IMR-90 (cell line): ENCODE measurements at regions not wholly inside any gene's neighbourhood (a gene's known extent, or its start where the extent isn't known, plus 50 kb on each side); places are given as distances from the start of the nearest gene placed in this dataset.

ENCODE experiments used
- ATAC-seq: fragments of 200-7000 bp; cut with Tn5 transposase; 2 replicates; pipeline ENCODE4 v1.9.1; 2020; ENCODE audit warnings: low read depth, mild to moderate bottlenecking, moderate library complexity
- BruUV-seq: library from RNA; stranded (reverse); fragments of 400-500 nt; replicated peaks from 2 replicates; lab custom pipeline; 2021; lab: Mats Ljungman, UMichigan
- CTCF ChIA-PET: fragments of 300-600 bp; formaldehyde crosslinking; extraction: SDS; loops from one replicate; lab custom pipeline; 2021; ENCODE audit warnings: antibody characterized with exemption; lab: Yijun Ruan, JAX
- POLR2A ChIA-PET: fragments of 300-600 bp; sonication (Branson Sonifier 250); formaldehyde crosslinking; loops from one replicate; lab custom pipeline; 2022; ENCODE audit warnings: antibody characterized with exemption; ENCODE audit not compliant: unreplicated experiment; lab: Charles Lee
- DNase-seq: peaks from one replicate; pipeline ENCODE4 v3.0.0; 2013
- H2AFZ ChIP-seq: replicated peaks from 2 replicates; pipeline ENCODE3; 2013; ENCODE audit warnings: low read length, mild to moderate bottlenecking; ENCODE audit not compliant: poor library complexity
- H2AK5ac ChIP-seq: 2 replicates; pipeline ENCODE4 v1.6.1; 2013; ENCODE audit warnings: low read depth, low read length, inconsistent platforms
- H2AK9ac ChIP-seq: replicated peaks from 2 replicates; pipeline ENCODE3; 2013; ENCODE audit warnings: mild to moderate bottlenecking, low read depth, low read length, moderate library complexity; ENCODE audit not compliant: poor library complexity
- H2BK120ac ChIP-seq: 2 replicates; pipeline ENCODE4 v1.6.1; 2013; ENCODE audit warnings: low read depth, low read length, inconsistent platforms
- H2BK15ac ChIP-seq: 3 replicates; pipeline ENCODE4 v1.6.1; 2013; ENCODE audit warnings: low read depth, low read length, inconsistent platforms
- H2BK20ac ChIP-seq: 2 replicates; pipeline ENCODE4 v1.6.1; 2013; ENCODE audit warnings: low read depth, mild to moderate bottlenecking, inconsistent platforms, low read length, moderate library complexity
- H2BK5ac ChIP-seq: 2 replicates; pipeline ENCODE4 v1.6.1; 2013; ENCODE audit warnings: mild to moderate bottlenecking, low read depth, low read length, inconsistent platforms; ENCODE audit not compliant: poor library complexity, severe bottlenecking
- H3K14ac ChIP-seq: replicated peaks from 2 replicates; pipeline ENCODE4 v1.6.1; 2013; ENCODE audit warnings: low read depth, low read length, inconsistent platforms
- H3K18ac ChIP-seq: 2 replicates; pipeline ENCODE4 v1.6.1; 2013; ENCODE audit warnings: low read depth, low read length, control low read depth
- H3K23ac ChIP-seq: 2 replicates; pipeline ENCODE4 v1.6.1; 2013; ENCODE audit warnings: low read depth, low read length, inconsistent platforms
- H3K27ac ChIP-seq: 2 replicates; pipeline ENCODE4 v1.5.1; 2013; ENCODE audit warnings: mild to moderate bottlenecking, control low read depth, low read length; ENCODE audit not compliant: insufficient read depth
- H3K27me3 ChIP-seq: 2 replicates; pipeline ENCODE4 v1.6.1; 2013; ENCODE audit warnings: low read length; ENCODE audit not compliant: control insufficient read depth, insufficient read depth
- H3K36me3 ChIP-seq: 2 replicates; pipeline ENCODE4 v1.6.1; 2013; ENCODE audit warnings: low read length, mixed read lengths; ENCODE audit not compliant: control insufficient read depth, insufficient read depth
- H3K4ac ChIP-seq: 2 replicates; pipeline ENCODE4 v1.6.1; 2013; ENCODE audit warnings: low read depth, low read length, inconsistent platforms
- H3K4me1 ChIP-seq: 2 replicates; pipeline ENCODE4 v1.6.1; 2013; ENCODE audit warnings: low read length, mixed read lengths; ENCODE audit not compliant: control insufficient read depth, insufficient read depth
- H3K4me2 ChIP-seq: 2 replicates; pipeline ENCODE4 v1.6.1; 2013; ENCODE audit warnings: low read depth, mild to moderate bottlenecking, control low read depth, low read length, moderate library complexity
- H3K4me3 ChIP-seq: 2 replicates; pipeline ENCODE4 v1.5.1; 2013; ENCODE audit warnings: low read depth, mild to moderate bottlenecking, control low read depth, low read length, moderate library complexity; ENCODE audit not compliant: insufficient read depth
- H3K56ac ChIP-seq: 2 replicates; pipeline ENCODE4 v1.6.1; 2013; ENCODE audit warnings: low read length, inconsistent platforms; ENCODE audit not compliant: insufficient read depth; ENCODE audit errors: extremely low read depth
- H3K79me1 ChIP-seq, 2 experiments: 2 replicates each; pipeline ENCODE4 v1.6.1; 2013; ENCODE audit warnings: low read length in 2 of 2, inconsistent platforms in 1 of 2, low read depth in 1 of 2
- H3K9ac ChIP-seq: 2 replicates; pipeline ENCODE4 v1.6.1; 2013; ENCODE audit warnings: low read depth, low read length, control low read depth
- H3K9me1 ChIP-seq: 2 replicates; pipeline ENCODE4 v1.6.1; 2013; ENCODE audit warnings: low read length, inconsistent platforms; ENCODE audit not compliant: insufficient read depth
- H3K9me3 ChIP-seq: 2 replicates; pipeline ENCODE4 v1.6.1; 2013; ENCODE audit warnings: low read length; ENCODE audit not compliant: control insufficient read depth, insufficient read depth
- H4K20me1 ChIP-seq: 2 replicates; pipeline ENCODE4 v1.6.1; 2013; ENCODE audit warnings: low read length, inconsistent platforms; ENCODE audit not compliant: insufficient read depth
- H4K5ac ChIP-seq: 2 replicates; pipeline ENCODE4 v1.6.1; 2013; ENCODE audit warnings: mild to moderate bottlenecking, low read depth, low read length, control low read depth
- H4K8ac ChIP-seq, 2 experiments: 2 replicates each; pipeline ENCODE4 v1.6.1; 2013; ENCODE audit warnings: low read depth in 2 of 2, low read length in 2 of 2, control low read depth in 1 of 2, inconsistent platforms in 1 of 2
- H4K91ac ChIP-seq: 2 replicates; pipeline ENCODE4 v1.6.1; 2013; ENCODE audit warnings: low read depth, low read length, inconsistent platforms; ENCODE audit not compliant: insufficient read depth
- BHLHE40 ChIP-seq: fragments of 150-350 bp; IDR thresholded peaks from 2 replicates; pipeline ENCODE4 v1.6.1; 2016; ENCODE audit warnings: mild to moderate bottlenecking, low read depth, low read length
- CEBPB ChIP-seq: IDR thresholded peaks from 2 replicates; pipeline ENCODE4 v1.6.1; 2012; ENCODE audit warnings: low read depth, low read length, improper control_type of control experiment
- CHD1 ChIP-seq: IDR thresholded peaks from 2 replicates; pipeline ENCODE4 v1.6.1; 2012; ENCODE audit warnings: low read depth, low read length, improper control_type of control experiment
- CTCF ChIP-seq: conservative IDR thresholded peaks from 2 replicates; pipeline ENCODE4 v1.5.1; 2012; ENCODE audit warnings: mild to moderate bottlenecking, low read depth, low read length, improper control_type of control experiment
- FOS ChIP-seq: fragments of 150-350 bp; IDR thresholded peaks from 2 replicates; pipeline ENCODE4 v1.6.1; 2016; ENCODE audit warnings: low read depth, low read length
- MAFK ChIP-seq: IDR thresholded peaks from 2 replicates; pipeline ENCODE4 v1.6.1; 2012; ENCODE audit warnings: low read depth, low read length, improper control_type of control experiment
- MAZ ChIP-seq: IDR thresholded peaks from 2 replicates; pipeline ENCODE4 v1.6.1; 2012; ENCODE audit warnings: low read depth, mild to moderate bottlenecking, low read length, improper control_type of control experiment, moderate library complexity, borderline replicate concordance
- MXI1 ChIP-seq: IDR thresholded peaks from 2 replicates; pipeline ENCODE4 v1.6.1; 2012; ENCODE audit warnings: low read depth, mild to moderate bottlenecking, low read length, moderate library complexity, borderline replicate concordance
- NFE2L2 ChIP-seq: fragments of 150-350 bp; IDR thresholded peaks from 2 replicates; pipeline ENCODE4 v1.6.1; 2016; ENCODE audit warnings: low read depth, mild to moderate bottlenecking, low read length
- POLR2A ChIP-seq: IDR thresholded peaks from 2 replicates; pipeline ENCODE4 v1.6.1; 2012; ENCODE audit warnings: mild to moderate bottlenecking, low read depth, low read length
- RAD21 ChIP-seq: IDR thresholded peaks from 2 replicates; pipeline ENCODE4 v1.6.1; 2012; ENCODE audit warnings: low read length, improper control_type of control experiment
- RCOR1 ChIP-seq: IDR thresholded peaks from 2 replicates; pipeline ENCODE4 v1.6.1; 2012; ENCODE audit warnings: mild to moderate bottlenecking, low read length, improper control_type of control experiment; ENCODE audit not compliant: insufficient replicate concordance
- RFX5 ChIP-seq: IDR thresholded peaks from 2 replicates; pipeline ENCODE4 v1.8.0; 2012; ENCODE audit warnings: low read depth, mild to moderate bottlenecking, low read length, moderate library complexity
- SMC3 ChIP-seq: fragments of 150-350 bp; IDR thresholded peaks from 2 replicates; pipeline ENCODE4 v1.6.1; 2016; ENCODE audit warnings: low read depth, mild to moderate bottlenecking, antibody characterized with exemption, low read length, moderate library complexity
- USF2 ChIP-seq: fragments of 150-350 bp; IDR thresholded peaks from 2 replicates; pipeline ENCODE4 v1.6.1; 2017; ENCODE audit warnings: mild to moderate bottlenecking, antibody characterized with exemption, low read length, low read depth
- WGBS, 2 experiments: methylation state at CpG; one replicate each; pipeline versions ENCODE4 v1.1.5 to v1.1.7; 2013; ENCODE audit warnings: missing lambda C conversion rate in 2 of 2; ENCODE audit not compliant: insufficient read length in 1 of 2; ENCODE audit errors: extremely low coverage in 2 of 2; 5-methylcytosine and 5-hydroxymethylcytosine counted together
- dilution Hi-C: fragments of 300-500 bp; cut with HindIII; formaldehyde crosslinking; loops from one replicate; pipeline ENCODE4 v1.14.3; 2018; ENCODE audit warnings: low sequenced_read_pairs; ENCODE audit not compliant: unreplicated experiment
- in situ Hi-C: fragments of 300-500 bp; cut with MboI; formaldehyde crosslinking; loops from 3 replicates; pipeline ENCODE4 v1.14.3; 2019; ENCODE audit warnings: low sequenced_read_pairs, inconsistent platforms, mixed read lengths
- intact Hi-C: fragments of 100-400 bp; cut with micrococcal nuclease; formaldehyde crosslinking; loops from 2 replicates; pipeline ENCODE4 v1.10.0; 2022
- TF ChIP-seq, protein P1 (sequence below): fragments of 150-350 bp; IDR thresholded peaks from 2 replicates; pipeline ENCODE4 v1.6.1; 2016; ENCODE audit warnings: low read depth, mild to moderate bottlenecking, low read length, moderate library complexity, borderline replicate concordance

- in situ Hi-C loops = no loop called here
- Histone ChIP-seq H3K9me1 (no peaks in the 10 kb centered on the region), H3K4ac (no peak overlapping the region), H2BK20ac (no peak overlapping the region), H3K27me3 (no peaks in the 10 kb centered on the region), H3K36me3 (no peaks in the 10 kb centered on the region), H2AFZ (no peak overlapping the region), H2AK5ac (no peak overlapping the region), H3K79me1 (no peaks in the 10 kb centered on the region), H4K8ac (no peak overlapping the region), H2BK15ac (no peak overlapping the region), H3K56ac (no peak overlapping the region), H2BK5ac (no peak overlapping the region), H4K20me1 (no peaks in the 10 kb centered on the region), H4K91ac (no peak overlapping the region), H2AK9ac (no peak overlapping the region), H2BK120ac (no peak overlapping the region), H3K9me3 (peaks cover 10% of the 10 kb centered on the region), H3K27ac (no peak overlapping the region), H3K4me3 (no peak overlapping the region), H3K14ac (no peak overlapping the region), H3K9ac (no peak overlapping the region), H3K4me2 (no peak overlapping the region), H3K23ac (no peak overlapping the region), H4K5ac (no peak overlapping the region), H3K18ac (no peak overlapping the region), H3K4me1 (no peaks in the 10 kb centered on the region)
- dilution Hi-C loops = no loop called here
- intact Hi-C loops = no loop called here
- ChIA-PET CTCF (no interaction called here), POLR2A (no interaction called here)
- no peak for DNase-seq
- BruUV-seq = no TSS peak
- no peak for ATAC-seq
- no CpG with 5 or more reads among the region's 5 CpGs for WGBS, 2 experiments
- TF ChIP-seq, protein P1, sequence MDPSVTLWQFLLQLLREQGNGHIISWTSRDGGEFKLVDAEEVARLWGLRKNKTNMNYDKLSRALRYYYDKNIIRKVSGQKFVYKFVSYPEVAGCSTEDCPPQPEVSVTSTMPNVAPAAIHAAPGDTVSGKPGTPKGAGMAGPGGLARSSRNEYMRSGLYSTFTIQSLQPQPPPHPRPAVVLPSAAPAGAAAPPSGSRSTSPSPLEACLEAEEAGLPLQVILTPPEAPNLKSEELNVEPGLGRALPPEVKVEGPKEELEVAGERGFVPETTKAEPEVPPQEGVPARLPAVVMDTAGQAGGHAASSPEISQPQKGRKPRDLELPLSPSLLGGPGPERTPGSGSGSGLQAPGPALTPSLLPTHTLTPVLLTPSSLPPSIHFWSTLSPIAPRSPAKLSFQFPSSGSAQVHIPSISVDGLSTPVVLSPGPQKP = no peak
- no peak for TF ChIP-seq RCOR1
- TF ChIP-seq FOS = no peak
- TF ChIP-seq RFX5 = no peak
- no peak for TF ChIP-seq USF2
- no peak for TF ChIP-seq MXI1
- no peak for TF ChIP-seq RAD21
- TF ChIP-seq MAFK = no peak
- no peak for TF ChIP-seq CTCF
- TF ChIP-seq POLR2A = no peak
- TF ChIP-seq MAZ = no peak
- no peak for TF ChIP-seq BHLHE40
- TF ChIP-seq NFE2L2 = no peak
- TF ChIP-seq CEBPB = no peak
- no peak for TF ChIP-seq SMC3
- no peak for TF ChIP-seq CHD1
Measured at GRCh38 chr5:152907488-152908245, 502.6 kb upstream of the NMUR2 start.
